ENCODE measurements at regions not wholly inside any gene's neighbourhood (a gene's known extent, or its start where the extent isn't known, plus 50 kb on each side); places are given as distances from the start of the nearest gene placed in this dataset.
"Not testable (repeated sequence)": the region's sequence is repeated elsewhere in the genome, so short reads cannot be mapped to it uniquely, and the experiment has no call there.

DNA sequence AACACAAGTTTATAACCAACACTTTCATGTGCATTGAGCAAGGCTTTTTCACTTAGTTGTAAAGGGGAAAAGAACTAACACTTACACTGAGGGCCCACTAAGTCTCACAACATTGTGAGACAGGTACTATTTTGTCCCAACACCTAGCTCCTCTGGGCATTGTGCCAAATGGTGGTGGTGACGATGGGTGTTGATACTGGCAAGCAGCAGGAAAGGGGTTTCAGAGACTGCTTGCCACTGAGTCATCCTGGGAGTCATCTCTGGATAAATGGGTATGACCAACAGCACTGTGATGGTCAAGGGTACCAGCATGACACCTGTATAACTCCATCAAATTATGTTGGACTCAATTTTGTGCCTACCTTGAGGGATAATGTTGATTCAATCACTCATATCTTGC lies 138.8 kb upstream of the ITGA6 start:
- DNase-seq (ENCODE audit: low read depth), result no peak

DNA sequence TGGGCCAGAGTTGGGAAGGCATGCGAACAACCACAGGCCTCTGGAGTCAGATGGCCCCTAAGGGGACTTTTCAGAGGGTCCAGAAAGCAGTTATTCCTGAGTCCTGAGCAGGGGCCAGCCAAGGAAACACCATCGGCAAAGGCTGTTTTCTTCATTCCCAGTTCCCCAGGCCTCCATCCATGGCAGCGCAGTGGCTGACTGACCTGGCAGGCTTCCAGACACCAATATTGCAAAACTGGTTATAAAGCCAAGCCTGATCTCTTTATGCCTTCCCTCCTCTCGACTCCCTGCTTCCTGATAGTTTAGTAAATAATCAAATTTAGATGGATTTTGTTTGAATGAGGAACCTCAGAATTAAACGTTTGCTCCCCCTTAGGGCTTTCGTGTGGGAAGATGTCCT lies 133.4 kb upstream of the ITGA6 start:
- peak; percentile 73 for DNase-seq (ENCODE audit: low read depth)

GRCh38 chr2:172294983-172295382 lies 132.4 kb upstream of the ITGA6 start:
- DNase-seq (ENCODE audit: low read depth), result no peak

DNA sequence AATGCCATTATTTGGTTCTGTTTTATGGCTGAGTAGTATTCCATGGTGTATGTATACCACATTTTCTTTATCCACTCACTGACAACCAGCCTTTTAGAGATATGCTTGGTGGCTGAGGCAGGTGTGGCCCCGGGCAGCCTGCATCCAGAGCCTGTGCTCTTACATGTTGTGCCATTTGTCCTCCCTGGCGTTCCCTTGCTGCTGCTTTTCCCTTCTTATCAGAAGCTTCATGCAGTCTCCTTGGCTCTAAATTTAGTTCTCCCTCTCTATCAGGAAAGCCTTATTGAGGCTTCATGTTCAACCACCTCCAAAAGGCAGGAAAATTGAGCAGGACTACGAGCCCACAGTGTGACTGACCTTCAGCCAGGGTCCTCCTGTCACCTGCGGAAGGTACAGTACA lies 131.7 kb upstream of the ITGA6 start:
- no peak for DNase-seq (ENCODE audit: low read depth)

- DNase-seq (ENCODE audit: low read depth), result no peak
Measured at GRCh38 chr2:172296267-172297046, 130.9 kb upstream of the ITGA6 start.

DNA sequence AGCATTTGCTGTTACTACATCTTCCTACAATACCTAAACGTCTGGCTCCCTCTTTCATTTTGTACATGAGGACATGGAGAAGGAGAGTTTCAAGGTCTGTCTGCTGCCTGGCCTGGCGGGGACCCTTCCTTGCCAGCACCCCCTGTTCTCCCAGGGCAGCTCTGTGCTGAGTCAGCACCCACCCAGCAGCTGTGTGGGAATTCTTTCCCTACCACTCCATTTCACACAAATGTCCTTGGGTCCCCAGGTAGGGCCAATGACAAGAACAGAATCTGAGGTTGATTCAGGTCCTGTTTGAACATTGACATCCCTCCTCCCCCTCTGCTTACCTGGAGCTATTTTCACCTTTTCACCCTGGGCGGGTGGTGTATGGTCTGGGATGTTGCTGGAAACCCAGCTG lies 129.9 kb upstream of the ITGA6 start:
- no peak for DNase-seq (ENCODE audit: low read depth)

- no peak for DNase-seq (ENCODE audit: low read depth)
Measured at GRCh38 chr2:172297950-172298349, 129.4 kb upstream of the ITGA6 start.

DNA sequence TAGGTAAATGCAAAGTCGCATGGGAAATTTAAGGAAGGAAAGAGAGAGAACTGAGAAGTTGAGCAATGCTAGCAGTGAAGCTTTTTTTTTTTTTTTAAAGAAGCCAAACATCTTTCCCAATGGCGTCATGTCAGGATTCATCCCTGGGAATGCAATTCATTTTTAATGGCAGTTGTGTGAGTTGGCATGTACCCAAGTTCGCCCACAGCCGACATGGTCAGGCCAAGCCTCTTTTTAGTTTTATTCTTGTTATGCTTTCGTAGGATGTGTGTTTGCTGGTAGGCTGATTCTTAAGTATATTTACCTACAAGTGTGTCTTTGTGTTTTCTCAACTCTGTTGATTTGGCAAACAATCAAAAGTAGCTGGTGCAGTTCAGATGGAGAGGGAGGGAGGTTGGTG lies 127.6 kb upstream of the ITGA6 start:
- no peak for DNase-seq (ENCODE audit: low read depth)

- DNase-seq (ENCODE audit: low read depth), result no peak
Measured at GRCh38 chr2:172300851-172301250, 126.5 kb upstream of the ITGA6 start.

- no peak for DNase-seq (ENCODE audit: low read depth)
Measured at GRCh38 chr2:172305066-172305465, 122.3 kb upstream of the ITGA6 start.

DNA sequence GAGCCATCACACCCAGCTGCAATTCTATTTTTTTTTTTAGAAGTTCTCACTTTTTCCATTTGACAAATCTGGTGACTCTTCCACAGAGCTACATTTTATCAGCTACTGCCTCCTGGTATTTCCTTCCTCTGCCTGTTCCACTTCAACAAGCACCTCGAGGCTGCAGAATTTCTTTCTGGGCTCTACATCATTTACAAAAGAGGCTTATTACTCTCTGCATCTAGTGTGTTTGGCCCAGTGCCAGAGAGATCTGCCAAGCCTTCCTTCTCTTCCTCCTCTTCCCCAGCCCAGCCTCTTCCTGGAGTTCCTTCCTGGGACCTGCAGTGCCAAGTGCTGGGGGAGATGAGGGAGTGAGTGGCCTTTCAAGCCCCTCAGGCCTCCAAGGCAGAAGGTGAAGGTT lies 119.6 kb upstream of the ITGA6 start:
- DNase-seq (ENCODE audit: low read depth), result peak; percentile 25

- DNase-seq (ENCODE audit: low read depth), result no peak
Measured at GRCh38 chr2:172308253-172308935, 119.0 kb upstream of the ITGA6 start.

DNA sequence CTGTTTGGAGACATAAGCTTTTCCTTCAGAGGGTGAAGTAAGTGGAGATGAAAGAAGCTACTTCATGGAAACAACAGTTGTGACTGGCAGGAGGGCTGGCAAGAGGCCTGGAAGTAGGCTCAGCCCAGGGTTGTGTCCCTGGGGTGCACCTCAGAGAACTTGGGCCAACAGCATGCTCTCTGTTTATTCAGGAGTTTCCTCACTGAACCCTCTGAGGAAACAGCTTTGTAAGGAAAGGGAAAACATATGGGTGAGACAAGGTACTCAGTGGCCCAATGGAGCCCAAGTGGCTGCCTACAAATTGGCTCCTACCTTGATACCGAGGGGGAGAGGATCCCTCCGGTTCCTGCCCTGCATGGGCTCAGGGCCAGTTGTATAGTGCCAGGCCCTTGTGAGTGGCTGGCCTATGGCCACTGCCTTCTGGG lies 115.5 kb upstream of the ITGA6 start:
- no peak for DNase-seq (ENCODE audit: low read depth)

DNA sequence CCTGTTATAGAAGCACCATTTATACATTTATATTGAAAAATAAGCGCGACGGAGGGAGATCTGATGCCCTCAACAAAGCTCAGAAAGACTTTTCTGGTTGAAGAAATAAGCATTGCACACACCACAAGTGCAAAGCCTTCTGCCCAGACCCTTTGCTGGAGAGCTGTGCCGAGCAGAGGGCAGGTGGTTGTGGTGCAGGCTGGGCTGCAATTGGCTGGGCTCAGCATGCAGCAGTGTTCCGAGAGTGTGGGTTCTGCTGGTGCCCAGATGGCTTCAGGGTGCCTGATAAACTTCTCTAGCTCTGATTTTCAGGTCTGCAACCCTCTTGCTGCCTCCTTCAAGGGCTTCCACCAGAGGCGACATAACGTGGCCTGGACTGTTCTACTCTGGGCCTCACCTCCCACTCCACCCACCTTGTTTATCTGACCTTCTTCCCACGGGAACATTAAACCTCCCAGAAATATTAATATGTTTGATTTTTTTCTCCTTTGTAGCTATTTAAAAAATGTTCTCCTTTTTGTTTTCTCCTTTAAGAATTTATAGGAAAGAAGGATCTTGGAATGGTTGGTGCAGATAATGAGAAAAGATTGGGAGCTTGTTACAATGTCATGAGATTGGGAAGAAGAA lies 113.6 kb upstream of the ITGA6 start:
- DNase-seq (ENCODE audit: low read depth), result no peak

- not testable (repeated sequence) for DNase-seq (ENCODE audit: low read depth)
Measured at GRCh38 chr2:172315070-172315469, 112.3 kb upstream of the ITGA6 start.

- DNase-seq (ENCODE audit: low read depth), result no peak
Measured at GRCh38 chr2:172322049-172322448, 105.3 kb upstream of the ITGA6 start.

DNA sequence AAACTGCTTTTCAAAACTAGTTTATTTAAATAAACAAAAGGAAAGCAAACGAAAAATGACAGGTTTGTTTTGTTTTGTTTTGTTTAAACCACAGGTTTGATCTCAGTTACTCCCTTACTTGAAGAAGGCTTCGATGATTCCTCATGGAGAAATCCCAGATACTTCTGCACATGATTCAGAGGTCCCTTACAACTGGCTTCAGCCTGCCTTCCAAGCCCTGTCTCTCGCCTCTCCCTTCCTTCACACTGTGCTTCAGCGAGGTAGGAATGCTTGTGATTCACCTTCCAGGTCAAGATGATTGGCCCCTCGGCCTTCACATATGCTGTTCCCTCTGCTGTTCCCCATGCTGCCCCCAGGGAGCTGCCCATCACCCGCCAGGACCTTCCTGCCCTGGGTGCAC lies 104.1 kb upstream of the ITGA6 start:
- no peak for DNase-seq (ENCODE audit: low read depth)

DNA sequence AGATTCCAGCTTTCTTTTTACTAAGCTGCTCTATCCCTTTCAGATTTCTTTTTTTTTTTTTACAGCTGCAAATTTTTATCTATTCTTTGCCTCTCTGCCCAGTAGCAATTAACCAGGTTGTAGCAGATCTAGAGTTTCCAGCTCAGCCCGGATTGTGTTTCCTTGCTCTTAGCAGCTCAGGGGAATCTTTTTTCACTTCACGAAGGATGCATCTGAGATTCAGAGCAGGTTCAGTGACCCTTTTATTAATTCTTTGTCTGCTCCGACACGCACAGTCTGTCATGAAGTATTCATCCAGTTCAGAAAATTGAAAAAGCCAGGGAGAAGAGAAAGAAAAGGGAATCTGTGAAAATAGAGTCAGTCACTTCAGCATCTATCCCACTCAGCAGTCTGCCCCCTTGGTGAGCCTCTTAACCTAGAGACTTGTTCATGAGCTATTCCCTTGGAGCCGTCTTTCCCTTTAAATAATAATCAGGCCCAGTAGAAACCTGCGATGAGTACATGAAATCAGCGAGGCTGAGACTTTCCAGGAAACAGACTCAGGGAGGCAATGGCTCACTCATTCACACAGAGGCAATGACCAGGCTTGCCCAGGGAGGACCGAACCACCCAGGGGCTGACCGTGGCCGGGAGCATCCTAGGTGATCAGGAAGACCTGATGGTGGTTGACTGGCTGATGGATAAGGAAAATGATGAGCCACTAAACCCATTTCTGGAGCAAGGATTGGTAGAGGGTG lies 103.4 kb upstream of the ITGA6 start:
- no peak for DNase-seq (ENCODE audit: low read depth)

GRCh38 chr2:172326211-172326509 lies 101.2 kb upstream of the ITGA6 start:
- DNase-seq (ENCODE audit: low read depth), result no peak

DNA sequence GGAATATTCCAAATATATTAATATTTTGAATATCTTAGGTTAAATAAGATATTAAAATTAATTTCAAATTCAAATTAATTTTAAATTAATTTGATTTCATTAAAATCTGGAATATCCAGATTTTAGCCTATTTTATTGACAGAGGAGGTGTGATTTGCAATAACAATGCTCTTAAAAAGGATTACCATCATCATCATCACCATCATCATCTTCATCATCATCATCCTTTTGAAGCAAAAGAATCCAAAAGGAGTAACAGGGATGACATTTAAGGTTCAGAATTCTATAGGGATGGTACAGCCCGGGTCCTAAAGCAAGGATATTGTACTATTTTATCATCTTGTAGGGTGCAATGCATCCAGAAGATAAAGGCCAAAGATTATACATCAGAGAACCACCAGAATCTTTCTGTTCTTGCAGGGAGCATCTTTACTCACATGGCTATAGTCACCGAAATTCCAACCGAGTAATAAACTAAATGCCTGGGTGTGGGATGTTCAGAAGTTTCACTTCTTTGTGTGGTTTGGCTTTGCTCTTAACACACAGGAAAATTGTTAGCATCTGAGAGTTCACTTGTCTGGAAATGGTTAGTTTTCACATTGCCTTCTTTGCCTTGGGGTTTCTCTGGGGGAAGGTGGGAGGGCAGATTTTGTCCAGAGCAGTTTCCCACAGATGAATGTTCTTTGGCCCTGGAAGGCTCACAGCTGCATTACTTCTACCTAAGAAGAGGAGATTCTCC lies 99.1 kb upstream of the ITGA6 start:
- DNase-seq (ENCODE audit: low read depth), result no peak

DNA sequence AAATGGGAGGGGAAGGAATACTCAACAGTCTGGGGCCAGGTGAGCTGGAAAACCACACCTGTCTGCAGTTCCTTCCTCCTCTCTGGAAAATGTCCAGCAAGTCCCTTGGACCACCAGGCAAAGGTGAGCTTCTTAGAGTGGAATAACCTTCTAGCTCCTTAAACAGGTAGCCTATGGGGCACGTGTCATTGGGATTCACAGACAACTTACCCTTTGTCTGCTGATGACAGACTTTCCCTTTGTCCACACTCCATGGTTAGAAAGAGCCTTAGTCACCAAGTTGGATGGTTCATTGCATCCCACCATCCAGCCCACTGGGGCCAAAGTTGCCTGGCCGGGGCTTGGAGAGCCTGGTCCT lies 98.0 kb upstream of the ITGA6 start:
- no peak for DNase-seq (ENCODE audit: low read depth)
